Thoracic aorta (tissue), 2 donors: ENCODE measurements at regions not wholly inside any gene's neighbourhood (a gene's known extent, or its start where the extent isn't known, plus 50 kb on each side); places are given as distances from the start of the nearest gene placed in this dataset.
"Not testable (repeated sequence)": the region's sequence is repeated elsewhere in the genome, so short reads cannot be mapped to it uniquely, and the experiment has no call there.

Source experiments
- ATAC-seq: fragments of 150-250 bp; one replicate; pipeline ENCODE4 v1.8.0; 2017; ENCODE audit warnings: low read depth; ENCODE audit not compliant: insufficient number of reproducible peaks, low FRiP score
- DNase-seq: peaks from one replicate; pipeline ENCODE4 v3.0.0-alpha.2; 2020; ENCODE audit warnings: low spot score
- H3K27ac ChIP-seq, 2 donors: fragments of 200-600 bp; sonication (generic); 1 replicate in 1 of 2; 2 replicates in 1 of 2; pipeline ENCODE4 v1.5.1; 2016; ENCODE audit warnings: mild to moderate bottlenecking in 2 of 2, moderate library complexity in 2 of 2
- H3K27me3 ChIP-seq: fragments of 200-600 bp; sonication (generic); replicated peaks from 2 replicates; pipeline ENCODE4 v1.6.0; 2016; ENCODE audit warnings: mild to moderate bottlenecking; ENCODE audit not compliant: insufficient read depth
- H3K36me3 ChIP-seq: fragments of 200-600 bp; sonication (generic); one replicate; pipeline ENCODE4 v1.5.1; 2016
- H3K4me1 ChIP-seq, 2 donors: fragments of 200-600 bp; sonication (generic); 1 replicate in 1 of 2; 2 replicates in 1 of 2; pipeline versions ENCODE4 v1.5.1 to v1.6.0; 2016; ENCODE audit warnings: low read depth in 2 of 2, mild to moderate bottlenecking in 1 of 2; ENCODE audit not compliant: control insufficient read depth in 1 of 2
- H3K4me3 ChIP-seq: fragments of 200-600 bp; sonication (generic); 2 replicates; pipeline ENCODE4 v1.5.1; 2016; ENCODE audit warnings: mild to moderate bottlenecking
- H3K9me3 ChIP-seq: fragments of 200-600 bp; sonication (generic); 2 replicates; pipeline ENCODE4 v1.5.1; 2016
- TF ChIP-seq, protein P1 (sequence below): fragments of 200-600 bp; sonication (generic); IDR thresholded peaks from one replicate; pipeline ENCODE4 v1.5.1; 2019; ENCODE audit warnings: antibody characterized with exemption

DNA sequence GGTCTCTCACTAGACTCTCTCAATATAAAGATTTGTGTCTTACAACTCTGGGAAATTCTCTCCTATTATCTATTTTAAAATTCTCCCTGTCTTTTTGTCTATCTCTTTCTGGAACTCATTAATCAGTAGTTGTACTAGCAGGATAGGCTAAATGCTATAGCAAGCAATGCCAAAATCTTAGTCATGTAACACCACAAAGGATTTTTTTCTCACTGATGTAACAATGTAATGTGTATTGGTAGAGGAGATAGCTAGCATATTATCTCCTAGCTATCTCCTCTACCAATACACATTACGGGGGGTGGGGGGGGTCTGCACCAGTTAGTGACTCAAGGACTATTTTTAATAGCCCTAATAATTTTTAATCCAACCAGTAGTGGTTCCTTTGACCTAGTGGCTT lies 225.4 kb downstream of the KLHL28 start:
- ATAC-seq: no peak
- no peaks in the 10 kb centered on the region for H3K4me1 ChIP-seq
- H3K27ac ChIP-seq: no peak overlapping the region
- TF ChIP-seq, protein P1, sequence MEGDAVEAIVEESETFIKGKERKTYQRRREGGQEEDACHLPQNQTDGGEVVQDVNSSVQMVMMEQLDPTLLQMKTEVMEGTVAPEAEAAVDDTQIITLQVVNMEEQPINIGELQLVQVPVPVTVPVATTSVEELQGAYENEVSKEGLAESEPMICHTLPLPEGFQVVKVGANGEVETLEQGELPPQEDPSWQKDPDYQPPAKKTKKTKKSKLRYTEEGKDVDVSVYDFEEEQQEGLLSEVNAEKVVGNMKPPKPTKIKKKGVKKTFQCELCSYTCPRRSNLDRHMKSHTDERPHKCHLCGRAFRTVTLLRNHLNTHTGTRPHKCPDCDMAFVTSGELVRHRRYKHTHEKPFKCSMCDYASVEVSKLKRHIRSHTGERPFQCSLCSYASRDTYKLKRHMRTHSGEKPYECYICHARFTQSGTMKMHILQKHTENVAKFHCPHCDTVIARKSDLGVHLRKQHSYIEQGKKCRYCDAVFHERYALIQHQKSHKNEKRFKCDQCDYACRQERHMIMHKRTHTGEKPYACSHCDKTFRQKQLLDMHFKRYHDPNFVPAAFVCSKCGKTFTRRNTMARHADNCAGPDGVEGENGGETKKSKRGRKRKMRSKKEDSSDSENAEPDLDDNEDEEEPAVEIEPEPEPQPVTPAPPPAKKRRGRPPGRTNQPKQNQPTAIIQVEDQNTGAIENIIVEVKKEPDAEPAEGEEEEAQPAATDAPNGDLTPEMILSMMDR: no peak
- no peaks in the 10 kb centered on the region for H3K27me3 ChIP-seq
- no peak overlapping the region for H3K4me3 ChIP-seq
- no peaks in the 10 kb centered on the region for H3K9me3 ChIP-seq
- DNase-seq: no peak
- no peaks in the 10 kb centered on the region for H3K36me3 ChIP-seq

DNA sequence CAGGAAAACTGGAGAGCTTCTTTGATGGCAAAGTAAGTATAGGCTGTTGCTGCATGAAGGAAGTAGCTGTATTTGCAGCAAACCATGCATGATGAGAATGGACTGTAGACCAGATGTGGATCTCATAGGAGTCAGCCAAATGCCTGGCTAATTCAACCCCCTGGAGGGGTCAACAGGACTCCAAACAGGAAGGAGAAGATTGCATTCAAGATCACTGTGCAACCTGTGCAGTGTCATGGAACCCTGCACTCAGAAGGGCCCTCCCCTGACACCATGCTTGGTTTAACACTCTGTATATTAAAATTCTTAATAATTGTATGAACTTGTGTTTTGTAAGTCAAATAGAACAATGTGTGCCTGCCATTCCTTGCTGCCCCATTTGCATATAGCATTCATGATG lies 225.1 kb upstream of the FSCB start:
- ATAC-seq (no peak), DNase-seq (no peak)
- Histone ChIP-seq H3K27ac (no peak overlapping the region), H3K9me3 (no peaks in the 10 kb centered on the region), H3K27me3 (no peaks in the 10 kb centered on the region), H3K4me1 (no peaks in the 10 kb centered on the region), H3K4me3 (no peak overlapping the region), H3K36me3 (no peaks in the 10 kb centered on the region)
- TF ChIP-seq, protein P1: no peak

DNA sequence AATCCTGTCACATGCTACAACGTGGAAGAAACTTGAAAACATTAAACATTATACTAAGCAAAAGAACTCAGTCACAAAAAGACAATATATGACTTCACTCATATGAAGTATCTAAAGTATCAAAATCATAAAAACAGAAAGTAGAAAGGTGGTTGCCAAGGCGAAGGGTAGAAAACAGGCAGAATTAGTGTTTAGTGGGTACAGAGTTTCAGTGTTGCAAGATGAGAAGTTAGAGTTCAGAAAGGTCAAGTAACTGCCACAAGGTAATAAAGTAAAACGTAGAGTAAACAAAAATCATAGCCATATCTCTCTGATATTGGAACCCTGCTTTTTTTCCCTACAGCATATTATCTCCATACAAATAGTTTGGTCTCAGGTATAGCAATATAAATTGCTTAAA lies 223.8 kb upstream of the FSCB start:
- Histone ChIP-seq H3K4me1 (no peaks in the 10 kb centered on the region), H3K9me3 (no peaks in the 10 kb centered on the region), H3K4me3 (no peak overlapping the region), H3K27ac (no peak overlapping the region), H3K36me3 (no peaks in the 10 kb centered on the region), H3K27me3 (no peaks in the 10 kb centered on the region)
- ATAC-seq: no peak
- DNase-seq: no peak
- TF ChIP-seq, protein P1: no peak

DNA sequence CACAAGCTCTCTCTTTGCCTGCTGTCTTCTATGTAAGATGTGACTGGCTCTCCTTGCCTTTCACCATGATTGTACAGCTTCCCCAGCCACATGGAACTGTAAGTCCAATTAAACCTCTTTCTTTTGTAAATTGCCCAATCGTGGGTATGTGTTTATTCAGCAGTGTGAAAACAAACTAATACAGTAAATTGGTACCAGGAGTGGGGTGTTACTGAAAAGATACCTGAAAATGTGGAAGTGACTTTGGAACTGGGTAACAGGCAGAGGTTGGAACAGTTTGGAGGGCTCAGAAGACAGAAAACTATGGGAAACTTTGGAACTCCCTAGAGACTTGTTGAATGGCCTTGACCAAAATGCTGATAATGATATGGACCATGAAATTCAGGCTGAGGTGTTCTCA lies 214.3 kb upstream of the FSCB start:
- ATAC-seq, H3K27me3 ChIP-seq, H3K4me1 ChIP-seq, DNase-seq, H3K9me3 ChIP-seq, H3K4me3 ChIP-seq, H3K36me3 ChIP-seq, H3K27ac ChIP-seq: not testable (repeated sequence)

DNA sequence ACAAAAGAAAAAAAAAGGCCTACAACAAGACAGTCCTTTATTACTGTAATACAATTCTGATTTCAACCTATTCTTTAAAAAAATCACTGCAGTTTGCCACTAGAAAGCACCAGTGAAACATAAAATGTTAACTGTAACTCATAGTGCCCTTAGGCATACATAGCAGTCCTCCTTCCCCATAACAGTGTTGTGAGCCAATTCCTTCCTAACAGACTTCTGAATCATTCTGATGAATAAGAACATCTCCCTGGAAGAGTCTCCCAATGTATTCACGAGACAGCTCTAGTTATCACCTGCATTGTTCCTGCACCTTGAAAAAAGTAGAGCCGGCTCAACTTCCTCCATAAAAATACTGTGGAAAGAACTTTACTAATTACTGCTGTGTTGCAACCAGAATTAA lies 213.6 kb upstream of the FSCB start:
- H3K27ac ChIP-seq: no peak overlapping the region
- no peaks in the 10 kb centered on the region for H3K27me3 ChIP-seq
- DNase-seq (no peak), ATAC-seq (no peak)
- TF ChIP-seq, protein P1: no peak
- no peak overlapping the region for H3K4me3 ChIP-seq
- H3K36me3 ChIP-seq: no peaks in the 10 kb centered on the region
- H3K4me1 ChIP-seq: no peaks in the 10 kb centered on the region
- H3K9me3 ChIP-seq: peaks cover 8% of the 10 kb centered on the region

DNA sequence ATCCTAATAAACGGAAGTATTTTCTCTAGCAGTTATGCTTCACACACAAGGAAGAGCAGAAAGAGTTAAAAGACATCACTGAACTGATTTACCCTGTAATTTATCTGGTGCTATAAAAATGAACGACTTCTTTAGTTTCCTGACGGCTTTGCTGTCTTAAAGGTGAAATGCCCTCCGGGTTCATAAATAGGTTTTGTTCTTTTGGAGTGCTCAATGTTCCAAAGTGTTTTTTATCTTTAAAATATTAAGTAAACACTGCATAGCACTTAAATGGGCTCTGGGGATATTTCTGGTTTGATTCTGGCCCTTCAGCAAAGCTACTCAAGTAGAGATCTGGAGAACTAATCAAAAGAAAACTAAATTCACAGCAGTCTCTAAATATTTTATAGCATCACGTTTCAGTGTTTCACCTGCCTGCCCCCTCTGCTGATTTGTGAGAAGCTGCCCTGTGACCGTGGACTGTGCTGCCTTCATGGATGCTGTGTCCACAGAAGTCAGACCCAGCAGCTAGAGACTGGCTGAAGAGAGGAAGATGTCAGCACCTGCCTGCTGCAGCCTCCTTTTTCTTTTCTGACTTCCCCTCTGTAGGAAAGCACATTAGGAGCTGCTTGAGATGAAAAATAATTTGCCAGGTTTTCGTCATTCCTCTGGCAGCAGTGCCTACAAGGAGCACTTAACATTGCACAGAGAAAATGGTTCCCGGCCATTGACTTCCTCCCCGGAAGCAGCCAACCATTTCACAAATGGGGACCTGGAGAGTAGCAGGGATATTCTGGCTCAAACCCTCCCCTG lies 205.1 kb upstream of the FSCB start:
- H3K4me3 ChIP-seq: no peak overlapping the region
- no peaks in the 10 kb centered on the region for H3K4me1 ChIP-seq
- H3K27ac ChIP-seq: no peak overlapping the region
- ATAC-seq (no peak), DNase-seq (no peak)
- H3K27me3 ChIP-seq: no peaks in the 10 kb centered on the region
- H3K36me3 ChIP-seq: no peaks in the 10 kb centered on the region
- TF ChIP-seq, protein P1: no peak
- no peaks in the 10 kb centered on the region for H3K9me3 ChIP-seq
